ENCODE measurements at regions not wholly inside any gene's neighbourhood (a gene's known extent, or its start where the extent isn't known, plus 50 kb on each side); places are given as distances from the start of the nearest gene placed in this dataset.
A peak's percentile ranks its signal among the peaks of the same experiment; 100 is the strongest.

- ATAC-seq (no peak), DNase-seq (ENCODE audit: extremely low read depth in 1 of 4, low spot score in 3 of 4) (no peak), FAIRE-seq (no peak)
- Histone ChIP-seq H3K9me3 (replicated peaks; ENCODE audit: control insufficient read depth, insufficient read depth, low read depth, low read length) (no peaks in the 10 kb centered on the region), H2AFZ (ENCODE audit: low read depth, low read length) (no peak overlapping the region), H3K79me2 (ENCODE audit: control insufficient read depth, insufficient read depth, low read length) (no peaks in the 10 kb centered on the region), H3K27me3 (ENCODE audit: control insufficient read depth in 2 of 2, insufficient read depth in 2 of 2, low read length in 2 of 2) (no peaks in the 10 kb centered on the region), H3K9ac (ENCODE audit: insufficient read depth in 1 of 2, low read depth in 2 of 2, low read length in 2 of 2) (no peak overlapping the region), H3K4me1 (replicated peaks in 1 of 2; ENCODE audit: control insufficient read depth in 2 of 2, insufficient read depth in 2 of 2, low read length in 2 of 2) (no peaks in the 10 kb centered on the region), H3K36me3 (ENCODE audit: control insufficient read depth, insufficient read depth, low read length) (no peaks in the 10 kb centered on the region), H3K9me1 (ENCODE audit: control insufficient read depth, insufficient read depth, low read length) (no peaks in the 10 kb centered on the region), H3K4me3 (no peak overlapping the region), H3K4me2 (ENCODE audit: insufficient read depth, low read length) (no peak overlapping the region), H3K27ac (ENCODE audit: extremely low read depth, low read depth, low read length) (no peak overlapping the region), H4K20me1 (replicated peaks; ENCODE audit: control insufficient read depth, insufficient read depth, low read length) (no peaks in the 10 kb centered on the region)
- no TSS peak for BruUV-seq (replicated peaks)
- POLR2A ChIA-PET = no interaction called here
- intact Hi-C loops (cut with micrococcal nuclease) (no loop called here), in situ Hi-C loops (cut with MboI) (no loop called here)
- WGBS (ENCODE audit: insufficient coverage, low coverage, missing lambda C conversion rate) = 0% methylated on average over 1 of the region's 1 CpG
- TF ChIP-seq NFE2L1 (tag; IDR thresholded peaks at IDR 0.05; ENCODE audit: borderline replicate concordance, low read depth) (no peak), SPI1 (IDR thresholded peaks at IDR 0.05; ENCODE audit: borderline replicate concordance, low read depth, low read length) (0 out of 2 replicates have a peak, but pooled peaks have one; percentile 35), THRB (CRISPR knock-in tag; conservative IDR thresholded peaks at IDR 0.05) (no peak), HINFP (tag; conservative IDR thresholded peaks at IDR 0.05; ENCODE audit: low read depth) (no peak), ZNF511 (CRISPR knock-in tag; IDR thresholded peaks at IDR 0.05) (no peak), CTCF (IDR thresholded peaks at IDR 0.05 in 2 of 3, conservative IDR thresholded peaks at IDR 0.05 in 1 of 3; ENCODE audit: insufficient read depth in 2 of 3, low read depth in 1 of 3, low read length in 3 of 3) (no peak)
- CTCF ChIA-PET (ENCODE audit: low intra/inter-chr PET ratio) = no interaction called here
Measured at GRCh38 chrX:50536955-50537354, 66.3 kb upstream of the DGKK start.
